H4 (cell line): ENCODE measurements at regions not wholly inside any gene's neighbourhood (a gene's known extent, or its start where the extent isn't known, plus 50 kb on each side); places are given as distances from the start of the nearest gene placed in this dataset.
"Not testable (repeated sequence)": the region's sequence is repeated elsewhere in the genome, so short reads cannot be mapped to it uniquely, and the experiment has no call there.

ENCODE experiments used
- DNase-seq: peaks from one replicate; pipeline ENCODE4 v3.0.0-alpha.2; 2015; ENCODE audit warnings: low spot score

DNA sequence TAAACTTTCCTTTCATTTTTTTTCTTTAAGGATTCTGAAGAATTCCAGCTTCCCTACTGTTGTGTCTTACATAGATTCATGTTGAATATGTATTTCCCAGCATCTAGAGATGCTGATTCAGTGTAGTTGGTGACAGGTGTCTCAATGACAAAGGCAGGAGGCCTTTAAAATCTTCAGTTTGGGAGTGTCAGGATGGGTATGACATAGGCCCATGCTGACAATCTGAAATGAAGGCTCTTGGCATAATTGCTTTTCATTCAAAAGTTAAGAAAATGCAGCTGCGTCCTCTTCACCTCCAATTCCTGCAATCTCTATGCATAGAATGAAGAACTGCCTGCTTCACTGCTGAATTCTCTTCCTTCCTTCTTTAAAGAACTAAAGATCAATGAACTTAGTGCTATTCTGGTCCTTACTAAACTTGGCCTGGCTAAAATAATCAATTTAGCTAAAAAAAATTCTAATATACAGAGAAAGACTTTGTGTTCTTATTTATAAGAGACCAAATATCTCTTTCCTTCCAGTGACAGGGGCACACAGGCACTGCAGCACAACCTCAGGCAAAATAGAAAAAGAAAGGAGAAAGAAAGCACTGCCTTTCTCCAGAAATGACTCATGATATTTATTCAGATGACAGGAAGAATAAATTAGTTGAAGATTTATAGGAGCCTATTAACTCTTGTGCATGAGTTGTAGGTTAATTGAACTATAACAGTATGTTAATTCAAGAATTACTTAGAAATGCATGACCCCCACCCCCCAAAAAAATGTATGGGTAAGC lies 152.6 kb upstream of the GBE1 start:
- no peak for DNase-seq

- DNase-seq = no peak
Observed at GRCh38 chr3:81911221-81911620, 149.8 kb upstream of the GBE1 start.

GRCh38 chr3:81910244-81910852 lies 148.9 kb upstream of the GBE1 start:
- DNase-seq = peak; percentile 20

DNA sequence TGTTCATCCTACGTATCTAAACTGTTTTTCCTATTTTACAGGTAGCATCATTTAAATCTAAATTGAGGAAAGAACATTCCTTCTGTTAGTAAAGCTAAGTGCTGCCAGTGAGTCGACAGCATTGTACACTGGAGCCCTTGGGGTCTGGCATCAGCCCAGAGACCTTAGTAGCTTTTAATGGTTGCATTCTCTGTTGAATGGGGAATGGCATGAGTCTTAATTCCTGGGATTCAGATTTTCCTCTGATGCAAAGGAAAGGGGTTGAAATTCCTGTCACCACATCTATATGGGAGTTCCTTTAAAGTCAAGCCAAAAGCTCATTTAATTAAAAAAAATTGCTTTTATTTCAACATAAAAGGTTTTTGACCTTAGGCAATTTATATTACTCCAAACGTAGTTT lies 148.4 kb upstream of the GBE1 start:
- DNase-seq = no peak

DNA sequence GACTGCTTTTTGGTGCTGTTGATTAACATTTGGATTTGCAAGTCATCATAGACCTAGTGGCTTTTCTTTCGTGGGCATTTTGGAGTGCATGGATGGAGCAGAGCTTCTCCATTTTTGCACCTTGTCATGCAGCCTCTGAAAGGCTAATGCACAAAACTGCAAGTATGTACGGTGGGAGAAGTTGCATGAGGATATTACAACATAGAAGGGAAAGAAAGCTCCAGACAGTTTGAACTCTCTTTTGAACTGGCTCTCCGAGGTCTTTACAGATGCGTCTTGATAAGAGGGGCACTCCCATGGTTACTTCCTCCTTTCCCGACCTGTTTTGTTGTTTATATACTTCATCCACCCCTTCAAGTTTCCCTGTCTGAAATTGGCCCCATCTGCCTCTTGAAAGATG lies 147.1 kb upstream of the GBE1 start:
- DNase-seq = no peak

DNA sequence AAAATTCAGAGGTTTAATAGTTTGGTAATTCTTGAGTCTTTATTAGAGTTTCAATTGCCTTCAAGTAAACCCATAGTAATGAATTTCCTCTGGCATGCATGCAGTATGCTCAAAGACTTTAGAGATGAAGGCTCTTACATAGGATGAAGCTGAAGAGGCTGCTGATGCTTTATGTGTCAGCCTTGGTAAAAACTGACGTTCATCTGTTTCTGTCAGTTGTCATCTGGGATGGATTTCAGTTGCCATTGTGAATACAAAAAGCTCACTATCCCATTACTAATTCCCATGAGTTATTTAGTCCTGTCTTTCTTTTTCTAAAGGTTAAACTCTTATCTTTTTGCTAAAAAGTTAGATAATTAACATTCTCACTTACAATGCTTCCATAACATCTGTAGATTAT lies 136.9 kb upstream of the GBE1 start:
- DNase-seq = no peak

DNA sequence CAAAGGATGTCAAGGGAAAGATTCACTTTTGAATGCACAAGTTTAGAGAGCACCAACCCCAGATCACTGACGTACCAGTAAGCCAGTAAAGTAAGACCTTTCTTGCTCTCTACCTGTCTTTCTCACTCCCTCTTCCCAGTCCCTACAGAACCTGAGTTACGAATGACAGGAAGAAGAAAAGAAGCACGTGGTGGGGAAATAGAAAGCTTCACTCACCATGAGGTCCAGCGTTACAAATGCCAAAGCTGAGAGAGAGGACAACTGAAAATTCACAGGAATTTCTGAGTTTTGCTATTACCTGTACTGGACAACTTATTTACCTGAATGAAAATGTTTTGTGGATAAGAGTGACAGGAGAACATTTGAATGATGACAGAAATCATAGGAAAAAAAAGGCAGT lies 133.2 kb upstream of the GBE1 start:
- DNase-seq = no peak

GRCh38 chr3:81891055-81891895 lies 129.8 kb upstream of the GBE1 start:
- DNase-seq = no peak

DNA sequence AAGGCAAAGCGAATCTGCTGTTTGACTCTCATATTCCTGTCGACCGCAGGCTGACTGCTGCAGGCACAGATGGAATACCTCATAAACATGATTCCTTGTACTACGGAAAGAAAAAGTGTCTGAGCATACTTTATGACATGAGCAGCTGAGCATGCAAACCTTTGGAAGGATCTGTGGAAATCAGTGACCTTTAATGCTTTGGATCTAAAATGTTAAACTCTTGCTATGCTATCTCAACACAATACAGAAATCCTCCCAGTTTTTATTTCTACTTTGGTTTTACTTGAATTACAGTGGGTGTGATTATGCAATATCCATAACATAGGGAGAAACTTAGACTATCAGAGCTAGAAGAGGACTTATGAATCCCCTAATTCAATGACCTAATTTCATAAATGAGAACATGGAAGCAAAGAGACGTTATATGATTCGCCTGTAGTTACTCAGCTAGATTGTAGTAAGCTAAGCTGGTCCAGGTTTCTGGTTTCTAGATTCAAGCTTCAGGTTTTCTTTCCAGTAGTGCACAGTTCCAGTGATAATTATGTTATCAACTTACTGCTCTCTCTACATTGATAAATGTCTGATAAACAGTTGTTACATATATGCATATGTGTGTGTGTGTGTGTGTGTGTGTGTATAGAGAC lies 127.6 kb upstream of the GBE1 start:
- DNase-seq = no peak

DNA sequence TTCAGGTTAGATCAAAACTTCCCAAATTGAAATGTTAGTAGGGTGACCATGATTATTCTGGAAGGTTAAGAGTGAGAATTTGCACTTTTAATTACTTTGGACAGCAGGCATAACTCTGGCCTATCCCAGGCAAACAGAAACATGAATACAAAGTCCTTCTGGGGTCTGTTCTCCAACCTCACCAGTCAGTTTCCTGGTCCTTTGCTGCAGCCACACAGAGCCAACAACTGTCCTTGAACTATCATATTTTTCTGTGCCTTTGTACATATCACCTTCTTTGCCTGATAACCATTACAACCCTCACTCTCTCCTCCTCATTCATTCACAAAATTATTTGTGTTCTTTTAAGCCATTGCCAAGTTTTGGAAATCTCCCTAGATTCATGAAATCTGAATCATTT lies 126.0 kb upstream of the GBE1 start:
- no peak for DNase-seq

DNA sequence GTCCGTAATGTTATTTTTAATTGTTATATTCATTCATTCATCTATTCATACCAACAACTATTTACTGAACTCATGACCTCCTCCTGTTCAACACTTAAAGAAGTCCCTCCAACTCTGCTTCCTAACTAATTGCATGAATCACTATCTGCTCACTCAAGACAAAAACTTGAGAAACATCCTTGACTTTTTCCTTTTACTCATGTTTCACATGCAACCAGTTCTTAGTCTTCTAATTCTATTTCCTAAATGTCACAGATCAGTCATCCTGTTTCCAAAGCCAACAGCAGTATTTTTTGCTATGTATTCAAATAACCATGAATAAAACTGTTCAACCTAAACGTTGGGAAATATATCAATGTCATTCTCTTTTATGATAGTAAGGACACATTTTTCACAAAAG lies 124.6 kb upstream of the GBE1 start:
- DNase-seq = no peak

DNA sequence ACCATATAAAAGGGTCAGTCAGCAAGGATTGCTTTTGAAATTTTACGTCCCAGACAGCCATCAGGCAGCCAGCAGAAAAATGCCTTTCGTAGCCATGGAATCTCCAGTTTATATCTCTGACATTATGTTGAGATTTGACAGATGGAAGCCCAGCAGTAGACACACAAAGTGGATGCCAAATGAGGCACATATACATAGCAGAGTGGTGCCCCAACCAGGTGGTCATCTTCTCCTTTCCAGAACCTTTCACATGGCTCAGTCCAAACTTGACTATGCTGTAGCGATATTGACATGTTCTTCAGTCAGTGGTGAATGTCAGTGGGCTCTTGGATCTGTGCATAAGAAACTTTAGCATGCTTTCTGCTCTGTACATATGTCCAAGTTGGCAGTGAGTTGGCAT lies 123.3 kb upstream of the GBE1 start:
- DNase-seq = no peak

- no peak for DNase-seq
Observed at GRCh38 chr3:81876826-81877225, 115.4 kb upstream of the GBE1 start.

DNA sequence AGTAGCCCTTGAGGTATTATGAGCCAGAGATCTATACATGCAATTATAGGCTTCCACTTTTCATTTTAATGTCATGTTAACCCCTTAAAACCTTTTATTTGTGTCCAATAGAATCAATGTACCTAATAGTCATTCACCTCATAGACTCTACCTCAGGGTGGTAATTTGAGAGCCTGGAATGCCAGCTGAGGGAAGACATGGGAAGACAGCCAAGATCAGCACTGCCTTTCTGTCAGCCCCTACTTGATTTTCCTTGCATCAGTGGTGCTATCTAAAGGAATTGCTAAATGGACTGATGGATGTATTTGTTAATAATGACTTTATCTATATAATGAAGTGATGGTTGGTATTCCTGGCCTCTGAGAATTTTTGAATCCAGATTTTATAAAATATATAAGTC lies 113.3 kb upstream of the GBE1 start:
- DNase-seq = no peak

GRCh38 chr3:81872566-81872965 lies 111.1 kb upstream of the GBE1 start:
- DNase-seq = no peak

GRCh38 chr3:81871358-81872155 lies 110.1 kb upstream of the GBE1 start:
- no peak for DNase-seq

DNA sequence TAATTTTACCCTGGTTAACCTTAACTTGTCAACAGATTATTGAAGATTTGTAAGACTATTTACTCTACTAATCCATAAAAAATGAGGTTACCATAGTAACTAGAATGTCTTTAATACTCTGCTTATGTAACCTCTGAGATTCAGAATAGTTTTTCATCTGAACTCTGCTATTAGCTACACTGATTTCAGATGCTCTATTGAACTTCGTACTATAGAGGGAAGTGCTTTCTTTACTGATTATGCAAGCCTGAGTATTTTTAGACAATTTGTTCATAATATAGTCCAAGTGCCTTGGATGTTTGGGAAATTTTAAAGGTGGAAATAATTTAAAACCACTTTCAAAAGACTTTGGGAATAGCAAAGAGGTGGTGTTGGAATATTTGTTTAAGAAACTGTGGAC lies 107.9 kb upstream of the GBE1 start:
- DNase-seq = no peak

DNA sequence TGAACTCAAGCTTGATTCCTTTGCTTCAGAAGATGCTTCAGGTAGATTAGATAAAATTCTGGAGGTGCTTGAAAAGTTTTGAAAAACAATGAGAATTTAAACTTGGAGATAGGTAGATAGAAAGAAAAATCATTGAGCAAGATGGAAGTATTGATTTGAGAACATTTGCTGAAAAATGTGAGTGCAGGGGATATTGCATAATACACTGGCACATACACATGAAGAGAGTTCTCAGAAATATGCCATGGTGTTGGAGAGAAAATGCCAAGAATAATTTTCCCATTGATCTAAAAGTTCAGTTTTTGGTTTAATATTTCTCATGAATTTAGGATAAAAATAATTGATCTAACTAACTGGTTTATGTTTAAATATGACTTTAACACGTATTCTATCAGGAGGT lies 107.2 kb upstream of the GBE1 start:
- no peak for DNase-seq

DNA sequence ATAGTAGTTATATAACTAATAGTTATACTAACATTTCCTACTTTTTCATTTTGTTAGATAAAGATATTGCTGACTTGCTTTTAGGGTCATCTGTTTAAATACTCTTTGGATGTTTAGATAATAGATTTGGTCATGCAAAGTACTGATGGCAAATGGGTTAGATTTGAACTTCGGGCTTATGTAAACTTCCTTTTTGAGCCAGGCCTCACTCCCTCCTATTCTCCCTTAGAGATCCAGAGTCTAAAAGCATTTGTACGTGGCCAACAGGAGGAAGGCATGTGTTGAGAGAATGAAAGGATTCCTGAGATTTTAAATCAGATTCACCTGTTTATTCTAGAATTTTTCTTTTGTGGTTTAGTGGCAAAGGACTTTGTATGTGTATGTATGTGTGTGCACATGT lies 106.4 kb upstream of the GBE1 start:
- no peak for DNase-seq

- DNase-seq = not testable (repeated sequence)
Observed at GRCh38 chr3:81865164-81865563, 103.7 kb upstream of the GBE1 start.

DNA sequence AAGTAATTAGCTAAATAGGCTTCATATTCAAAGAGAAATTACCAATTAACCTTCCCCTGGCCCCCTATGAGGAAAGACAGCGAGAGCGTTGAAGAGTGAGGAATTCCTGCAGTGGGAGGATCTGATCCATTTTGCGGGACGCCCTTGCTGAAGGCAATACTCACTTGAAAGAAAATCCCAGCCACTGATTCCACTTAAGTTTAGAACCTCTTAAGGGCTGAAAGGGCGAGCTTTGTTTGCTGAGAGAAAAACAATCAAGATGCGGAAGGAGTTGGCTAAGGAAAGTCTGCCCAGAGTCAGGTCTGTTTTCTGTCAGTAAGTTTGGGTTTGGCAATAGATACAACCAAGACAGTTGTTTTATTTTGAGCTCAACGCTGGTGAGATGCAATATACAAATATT lies 102.8 kb upstream of the GBE1 start:
- DNase-seq = no peak

GRCh38 chr3:81863756-81864155 lies 102.3 kb upstream of the GBE1 start:
- DNase-seq = no peak
